ENCODE measurements at regions not wholly inside any gene's neighbourhood (a gene's known extent, or its start where the extent isn't known, plus 50 kb on each side); places are given as distances from the start of the nearest gene placed in this dataset.

DNA sequence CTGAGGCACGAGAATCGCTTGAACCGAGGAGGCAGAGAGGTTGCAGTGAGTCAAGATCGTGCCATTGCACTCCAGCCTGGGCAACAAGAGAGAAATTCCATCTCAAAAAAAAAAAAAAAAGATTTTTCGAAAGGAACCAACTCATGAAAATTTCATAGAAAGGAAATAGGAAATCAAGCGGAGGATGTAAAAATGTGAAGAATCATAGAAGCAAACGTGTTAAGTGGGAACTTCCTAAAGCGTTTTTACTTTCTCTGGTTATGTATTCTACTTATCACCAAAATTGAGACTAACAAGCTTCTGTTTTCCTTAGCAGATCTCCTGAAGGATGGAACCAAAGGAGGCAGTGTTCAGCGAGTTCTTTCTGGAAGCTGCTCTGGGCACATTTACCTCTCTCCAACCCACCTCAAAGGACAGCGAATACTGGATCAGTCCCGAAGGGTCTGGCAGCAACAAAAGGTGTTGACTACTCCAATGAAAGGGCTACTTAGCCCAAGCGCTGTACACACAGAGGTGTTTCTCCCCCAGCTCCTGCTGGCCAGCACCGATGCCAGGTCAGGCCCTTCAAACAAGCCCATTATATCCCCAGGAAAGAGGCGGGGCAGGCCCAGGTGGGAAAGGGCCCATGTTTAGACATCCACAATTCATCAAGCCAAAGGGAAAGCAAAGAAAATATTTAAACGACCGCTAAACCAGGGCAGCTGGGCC lies 327.5 kb upstream of the JARID2 start:
- TF ChIP-seq ESRRA (CRISPR knock-in tag; IDR thresholded peaks at IDR 0.05; ENCODE audit: borderline replicate concordance) (no peak), CREM (CRISPR knock-in tag; IDR thresholded peaks at IDR 0.05) (no peak), JUN (CRISPR knock-in tag; IDR thresholded peaks at IDR 0.05) (no peak), CTCF (IDR thresholded peaks at IDR 0.05) (no peak), HMGA2 (CRISPR knock-in tag; IDR thresholded peaks at IDR 0.05) (no peak), ATF1 (CRISPR knock-in tag; IDR thresholded peaks at IDR 0.05) (no peak), NR1H2 (CRISPR knock-in tag; IDR thresholded peaks at IDR 0.05) (no peak), ZNF671 (CRISPR knock-in tag; IDR thresholded peaks at IDR 0.05) (no peak), CREB1 (CRISPR knock-in tag; IDR thresholded peaks at IDR 0.05) (no peak), ZNF121 (CRISPR knock-in tag; IDR thresholded peaks at IDR 0.05) (no peak), ZNF219 (CRISPR knock-in tag; IDR thresholded peaks at IDR 0.05; ENCODE audit: borderline replicate concordance) (no peak)
- TF ChIP-seq, protein P1, sequence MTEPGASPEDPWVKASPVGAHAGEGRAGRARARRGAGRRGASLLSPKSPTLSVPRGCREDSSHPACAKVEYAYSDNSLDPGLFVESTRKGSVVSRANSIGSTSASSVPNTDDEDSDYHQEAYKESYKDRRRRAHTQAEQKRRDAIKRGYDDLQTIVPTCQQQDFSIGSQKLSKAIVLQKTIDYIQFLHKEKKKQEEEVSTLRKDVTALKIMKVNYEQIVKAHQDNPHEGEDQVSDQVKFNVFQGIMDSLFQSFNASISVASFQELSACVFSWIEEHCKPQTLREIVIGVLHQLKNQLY (CRISPR knock-in tag; IDR thresholded peaks at IDR 0.05), result no peak
- TF ChIP-seq, protein P2, sequence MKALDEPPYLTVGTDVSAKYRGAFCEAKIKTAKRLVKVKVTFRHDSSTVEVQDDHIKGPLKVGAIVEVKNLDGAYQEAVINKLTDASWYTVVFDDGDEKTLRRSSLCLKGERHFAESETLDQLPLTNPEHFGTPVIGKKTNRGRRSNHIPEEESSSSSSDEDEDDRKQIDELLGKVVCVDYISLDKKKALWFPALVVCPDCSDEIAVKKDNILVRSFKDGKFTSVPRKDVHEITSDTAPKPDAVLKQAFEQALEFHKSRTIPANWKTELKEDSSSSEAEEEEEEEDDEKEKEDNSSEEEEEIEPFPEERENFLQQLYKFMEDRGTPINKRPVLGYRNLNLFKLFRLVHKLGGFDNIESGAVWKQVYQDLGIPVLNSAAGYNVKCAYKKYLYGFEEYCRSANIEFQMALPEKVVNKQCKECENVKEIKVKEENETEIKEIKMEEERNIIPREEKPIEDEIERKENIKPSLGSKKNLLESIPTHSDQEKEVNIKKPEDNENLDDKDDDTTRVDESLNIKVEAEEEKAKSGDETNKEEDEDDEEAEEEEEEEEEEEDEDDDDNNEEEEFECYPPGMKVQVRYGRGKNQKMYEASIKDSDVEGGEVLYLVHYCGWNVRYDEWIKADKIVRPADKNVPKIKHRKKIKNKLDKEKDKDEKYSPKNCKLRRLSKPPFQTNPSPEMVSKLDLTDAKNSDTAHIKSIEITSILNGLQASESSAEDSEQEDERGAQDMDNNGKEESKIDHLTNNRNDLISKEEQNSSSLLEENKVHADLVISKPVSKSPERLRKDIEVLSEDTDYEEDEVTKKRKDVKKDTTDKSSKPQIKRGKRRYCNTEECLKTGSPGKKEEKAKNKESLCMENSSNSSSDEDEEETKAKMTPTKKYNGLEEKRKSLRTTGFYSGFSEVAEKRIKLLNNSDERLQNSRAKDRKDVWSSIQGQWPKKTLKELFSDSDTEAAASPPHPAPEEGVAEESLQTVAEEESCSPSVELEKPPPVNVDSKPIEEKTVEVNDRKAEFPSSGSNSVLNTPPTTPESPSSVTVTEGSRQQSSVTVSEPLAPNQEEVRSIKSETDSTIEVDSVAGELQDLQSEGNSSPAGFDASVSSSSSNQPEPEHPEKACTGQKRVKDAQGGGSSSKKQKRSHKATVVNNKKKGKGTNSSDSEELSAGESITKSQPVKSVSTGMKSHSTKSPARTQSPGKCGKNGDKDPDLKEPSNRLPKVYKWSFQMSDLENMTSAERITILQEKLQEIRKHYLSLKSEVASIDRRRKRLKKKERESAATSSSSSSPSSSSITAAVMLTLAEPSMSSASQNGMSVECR (CRISPR knock-in tag; IDR thresholded peaks at IDR 0.05; ENCODE audit: borderline replicate concordance), result no peak
